Pulmonary artery endothelial cell (primary cell): ENCODE measurements at regions not wholly inside any gene's neighbourhood (a gene's known extent, or its start where the extent isn't known, plus 50 kb on each side); places are given as distances from the start of the nearest gene placed in this dataset.
A peak's percentile ranks its signal among the peaks of the same experiment; 100 is the strongest.
"Not testable (repeated sequence)": the region's sequence is repeated elsewhere in the genome, so short reads cannot be mapped to it uniquely, and the experiment has no call there.

Experiments used
- DNase-seq: peaks from one replicate; pipeline ENCODE4 v3.0.0-alpha.2; 2011; ENCODE audit warnings: low read depth, low spot score

GRCh38 chr4:82247629-82248028 is 126.2 kb downstream of the HNRNPD start:
- DNase-seq = no peak

- DNase-seq = no peak
These were observed 126.6 kb downstream of the HNRNPD start for GRCh38 chr4:82247171-82247570.

GRCh38 chr4:82241534-82241933 is 132.3 kb downstream of the HNRNPD start:
- no peak for DNase-seq

GRCh38 chr4:82240410-82240809 is 133.4 kb downstream of the HNRNPD start:
- DNase-seq = no peak

- DNase-seq = not testable (repeated sequence)
These were observed 136.6 kb downstream of the HNRNPD start for GRCh38 chr4:82237142-82237541.

- no peak for DNase-seq
These were observed 138.4 kb downstream of the HNRNPD start for GRCh38 chr4:82235346-82235745.

- no peak for DNase-seq
These were observed 140.9 kb downstream of the HNRNPD start for GRCh38 chr4:82232891-82233290.

- DNase-seq = no peak
These were observed 142.0 kb downstream of the HNRNPD start for GRCh38 chr4:82231806-82232205.

- DNase-seq = no peak
These were observed 143.5 kb downstream of the HNRNPD start for GRCh38 chr4:82230306-82230705.

- DNase-seq = no peak
These were observed 148.8 kb downstream of the HNRNPD start for GRCh38 chr4:82225030-82225429.

- DNase-seq = no peak
These were observed 150.1 kb downstream of the HNRNPD start for GRCh38 chr4:82223715-82224114.

- no peak for DNase-seq
These were observed 154.4 kb downstream of the HNRNPD start for GRCh38 chr4:82219346-82219745.

- no peak for DNase-seq
These were observed 155.6 kb downstream of the HNRNPD start for GRCh38 chr4:82217986-82218715.

GRCh38 chr4:82216219-82216618 is 157.6 kb downstream of the HNRNPD start:
- no peak for DNase-seq

- no peak for DNase-seq
These were observed 158.0 kb downstream of the HNRNPD start for GRCh38 chr4:82215800-82216199.

- DNase-seq = no peak
These were observed 158.8 kb downstream of the HNRNPD start for GRCh38 chr4:82215039-82215438.

- no peak for DNase-seq
These were observed 160.0 kb downstream of the HNRNPD start for GRCh38 chr4:82213485-82214417.

- peak; percentile 5 for DNase-seq
These were observed 171.8 kb downstream of the HNRNPD start for GRCh38 chr4:82201805-82202641.

- DNase-seq = no peak
These were observed 172.5 kb downstream of the HNRNPD start for GRCh38 chr4:82201303-82201702.

- no peak for DNase-seq
These were observed 173.7 kb downstream of the HNRNPD start for GRCh38 chr4:82200046-82200445.

- DNase-seq = no peak
These were observed 179.5 kb downstream of the HNRNPD start for GRCh38 chr4:82194329-82194728.
